ENCODE measurements at regions not wholly inside any gene's neighbourhood (a gene's known extent, or its start where the extent isn't known, plus 50 kb on each side); places are given as distances from the start of the nearest gene placed in this dataset.

DNA sequence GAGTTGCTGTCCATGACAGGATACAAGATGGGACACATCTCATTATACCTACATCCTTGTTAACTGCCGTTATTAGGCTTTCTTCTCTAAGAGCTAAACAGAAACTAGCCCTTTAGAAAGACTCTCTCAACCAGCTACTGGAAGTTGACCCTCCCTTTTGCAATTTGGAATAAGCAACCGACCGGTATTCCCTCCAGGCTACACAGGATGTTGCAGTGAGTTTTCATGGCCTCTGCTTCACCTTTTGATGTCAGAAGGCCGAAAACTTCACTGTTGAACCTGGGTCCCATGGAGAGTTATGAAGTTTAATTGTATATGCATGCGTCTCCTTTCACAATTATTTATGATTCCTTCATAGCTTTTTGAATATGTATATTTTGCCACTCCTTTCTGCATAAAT is 1042.5 kb upstream of the SPRY2 start:
- DNase-seq (no peak), FAIRE-seq (no peak), ATAC-seq (no peak)
- intact Hi-C loops (cut with DNase I): loop anchor here in 1 of 3 donors (10.0 kb wide), 1 partner anchor 341 kb away; no protein-coding TSS in a partner anchor
- no peaks in the 10 kb centered on the region for H3K27me3 ChIP-seq
- WGBS, 2 donors: 84 to 96% methylated on average over 5 of the region's 5 CpGs
- no peaks in the 10 kb centered on the region for H3K36me3 ChIP-seq
- no peak overlapping the region for H3K27ac ChIP-seq
- TF ChIP-seq, protein P1, sequence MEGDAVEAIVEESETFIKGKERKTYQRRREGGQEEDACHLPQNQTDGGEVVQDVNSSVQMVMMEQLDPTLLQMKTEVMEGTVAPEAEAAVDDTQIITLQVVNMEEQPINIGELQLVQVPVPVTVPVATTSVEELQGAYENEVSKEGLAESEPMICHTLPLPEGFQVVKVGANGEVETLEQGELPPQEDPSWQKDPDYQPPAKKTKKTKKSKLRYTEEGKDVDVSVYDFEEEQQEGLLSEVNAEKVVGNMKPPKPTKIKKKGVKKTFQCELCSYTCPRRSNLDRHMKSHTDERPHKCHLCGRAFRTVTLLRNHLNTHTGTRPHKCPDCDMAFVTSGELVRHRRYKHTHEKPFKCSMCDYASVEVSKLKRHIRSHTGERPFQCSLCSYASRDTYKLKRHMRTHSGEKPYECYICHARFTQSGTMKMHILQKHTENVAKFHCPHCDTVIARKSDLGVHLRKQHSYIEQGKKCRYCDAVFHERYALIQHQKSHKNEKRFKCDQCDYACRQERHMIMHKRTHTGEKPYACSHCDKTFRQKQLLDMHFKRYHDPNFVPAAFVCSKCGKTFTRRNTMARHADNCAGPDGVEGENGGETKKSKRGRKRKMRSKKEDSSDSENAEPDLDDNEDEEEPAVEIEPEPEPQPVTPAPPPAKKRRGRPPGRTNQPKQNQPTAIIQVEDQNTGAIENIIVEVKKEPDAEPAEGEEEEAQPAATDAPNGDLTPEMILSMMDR (IDR thresholded peaks at IDR 0.05): no peak
- no peaks in the 10 kb centered on the region for H3K9me3 ChIP-seq
- H3K4me3 ChIP-seq: no peak overlapping the region
- H3K4me1 ChIP-seq: no peaks in the 10 kb centered on the region

DNA sequence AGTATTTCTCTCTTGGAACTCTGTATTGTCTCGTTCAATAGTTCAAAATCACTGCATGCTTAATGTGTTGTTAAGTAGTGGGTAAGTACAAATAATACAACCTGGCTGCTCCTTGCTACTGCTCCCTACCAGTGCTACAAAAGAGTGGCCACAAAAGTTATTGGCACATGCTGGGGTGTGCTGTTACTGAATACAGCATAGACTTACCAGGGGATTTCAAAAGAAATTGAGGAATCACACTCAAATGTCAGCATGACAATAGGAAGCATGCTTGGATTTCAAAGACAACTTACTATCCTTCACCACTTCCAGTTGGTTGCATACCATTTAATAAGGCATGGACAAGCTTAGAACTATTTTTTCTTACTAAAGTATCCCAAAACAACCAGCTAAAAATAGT is 1041.3 kb upstream of the SPRY2 start:
- no peak overlapping the region for H3K27ac ChIP-seq
- WGBS, 2 donors: 47 to 64% methylated on average over 1 of the region's 1 CpG

DNA sequence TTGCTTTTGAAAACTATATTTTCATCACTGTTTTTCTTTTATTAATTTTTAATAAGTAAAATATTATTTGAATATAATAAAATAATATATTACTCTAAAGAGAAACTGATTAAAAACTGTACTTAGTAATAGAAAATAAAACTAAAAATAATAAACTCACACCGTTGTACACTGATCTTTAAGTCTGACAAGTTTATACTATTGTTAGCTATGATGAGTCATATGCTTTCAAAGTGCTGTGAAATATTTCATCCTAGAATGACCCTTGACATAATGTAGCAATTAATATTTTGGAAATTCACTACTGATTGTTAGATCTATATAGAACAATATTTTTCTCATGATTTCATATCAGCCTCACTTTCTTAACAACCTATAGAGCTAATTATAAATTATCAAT is 1040.6 kb upstream of the SPRY2 start:
- no peak for DNase-seq
- 51 to 62% methylated on average over 1 of the region's 1 CpG for WGBS, 2 donors
- Histone ChIP-seq H3K36me3 (no peaks in the 10 kb centered on the region), H3K4me1 (no peaks in the 10 kb centered on the region), H3K9me3 (no peaks in the 10 kb centered on the region), H3K27me3 (no peaks in the 10 kb centered on the region), H3K27ac (no peak overlapping the region), H3K4me3 (no peak overlapping the region)
- intact Hi-C loops (cut with DNase I): loop anchor here in 1 of 3 donors (10.0 kb wide), 1 partner anchor 343 kb away; no protein-coding TSS in a partner anchor
- TF ChIP-seq, protein P1 (IDR thresholded peaks at IDR 0.05): no peak
- FAIRE-seq: peak; percentile 74
- ATAC-seq: no peak

More for the DNA sequence above, 1041.3 kb upstream of the SPRY2 start:
- intact Hi-C loops (cut with DNase I): loop anchor here in 1 of 3 donors (10.0 kb wide), 1 partner anchor 343 kb away; no protein-coding TSS in a partner anchor
- no peak for ATAC-seq
- FAIRE-seq: no peak
- no peaks in the 10 kb centered on the region for H3K9me3 ChIP-seq
- no peaks in the 10 kb centered on the region for H3K36me3 ChIP-seq
- no peak overlapping the region for H3K4me3 ChIP-seq
- H3K4me1 ChIP-seq: no peaks in the 10 kb centered on the region
- DNase-seq: no peak
- H3K27me3 ChIP-seq: no peaks in the 10 kb centered on the region
- TF ChIP-seq, protein P1 (IDR thresholded peaks at IDR 0.05): no peak

DNA sequence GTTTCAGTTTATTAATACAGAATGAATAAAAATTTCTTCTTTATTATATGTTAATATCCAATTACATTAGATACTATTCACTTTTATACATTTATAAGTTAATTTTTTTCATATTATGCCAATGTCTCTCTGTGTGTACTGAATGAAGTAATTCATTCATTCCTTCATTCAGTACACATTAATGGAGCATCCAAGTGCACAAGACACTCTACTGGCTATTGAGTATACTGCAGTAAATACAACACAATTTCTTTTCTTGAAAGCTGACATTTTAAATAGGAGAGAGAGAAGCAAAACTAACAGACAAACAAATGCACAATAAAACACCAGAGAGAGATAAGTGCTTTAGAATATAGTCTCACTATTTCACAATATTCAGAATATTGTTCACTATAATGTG is 1038.3 kb upstream of the SPRY2 start:
- TF ChIP-seq, protein P1 (IDR thresholded peaks at IDR 0.05): no peak
- intact Hi-C loops (cut with DNase I): no loop called here
- Histone ChIP-seq H3K36me3 (no peaks in the 10 kb centered on the region), H3K27ac (no peak overlapping the region), H3K27me3 (no peaks in the 10 kb centered on the region), H3K4me1 (no peaks in the 10 kb centered on the region), H3K9me3 (no peaks in the 10 kb centered on the region), H3K4me3 (no peak overlapping the region)
- DNase-seq (no peak), FAIRE-seq (no peak), ATAC-seq (no peak)

DNA sequence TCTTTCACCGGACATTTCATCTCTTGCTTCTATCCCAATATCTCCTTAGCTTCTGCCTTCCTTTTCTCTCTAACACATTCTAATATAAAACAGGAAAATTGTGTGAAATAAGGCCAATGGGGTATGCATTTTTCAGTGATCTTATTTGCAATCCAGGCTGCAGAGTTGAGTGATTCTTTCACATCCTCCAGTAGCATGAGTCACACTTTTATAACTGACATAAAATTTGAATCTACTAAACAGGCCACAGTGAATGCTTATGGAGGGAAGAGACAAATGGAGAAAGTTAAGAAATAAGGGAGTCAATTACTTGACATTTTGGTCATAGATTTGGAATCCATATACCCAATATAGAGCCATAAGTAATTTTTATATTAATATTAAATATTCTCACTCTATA is 1037.0 kb upstream of the SPRY2 start:
- no peaks in the 10 kb centered on the region for H3K9me3 ChIP-seq
- DNase-seq (no peak), ATAC-seq (no peak), FAIRE-seq (no peak)
- H3K36me3 ChIP-seq: no peaks in the 10 kb centered on the region
- no peaks in the 10 kb centered on the region for H3K4me1 ChIP-seq
- TF ChIP-seq, protein P1 (IDR thresholded peaks at IDR 0.05): no peak
- H3K4me3 ChIP-seq: no peak overlapping the region
- H3K27ac ChIP-seq: no peak overlapping the region
- WGBS, 2 donors: 88 to 97% methylated on average over 1 of the region's 1 CpG
- intact Hi-C loops (cut with DNase I): no loop called here
- no peaks in the 10 kb centered on the region for H3K27me3 ChIP-seq

All from pancreas (tissue), 10 donors.